ENCODE measurements at regions not wholly inside any gene's neighbourhood (a gene's known extent, or its start where the extent isn't known, plus 50 kb on each side); places are given as distances from the start of the nearest gene placed in this dataset.

DNA sequence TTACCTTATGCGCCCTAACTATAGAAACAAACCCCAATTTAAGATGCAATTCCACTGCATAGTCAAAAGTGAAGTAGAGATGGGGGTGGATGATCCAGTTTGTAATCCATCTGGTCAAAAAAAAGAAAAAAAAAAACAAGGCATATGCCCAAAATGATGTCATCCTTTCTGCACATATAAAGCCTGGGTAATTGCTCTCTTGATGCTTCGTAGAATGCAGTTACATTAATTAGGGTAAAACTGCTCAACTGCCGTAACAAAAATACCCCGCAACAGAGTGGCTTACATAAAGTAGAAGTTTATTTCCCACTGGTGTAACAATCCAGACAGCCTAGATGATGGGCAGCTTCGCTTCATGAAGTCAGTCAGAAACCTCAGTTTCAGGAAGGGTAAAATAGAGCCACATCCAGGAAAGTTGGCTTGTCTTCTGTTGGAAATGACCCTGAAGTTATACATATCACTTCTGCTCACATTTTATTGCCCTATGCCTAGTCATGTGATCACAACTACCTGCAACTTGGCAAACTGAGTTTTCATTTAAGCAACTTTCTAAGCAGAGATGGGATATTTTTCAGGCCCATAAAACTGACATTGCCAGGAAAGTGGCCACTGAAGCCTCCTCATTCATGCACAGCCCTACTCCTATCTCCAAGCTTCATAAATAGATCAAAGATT lies 221.7 kb downstream of the C1orf94 start:
- no peaks in the 10 kb centered on the region for H3K4me1 ChIP-seq (ENCODE audit: control insufficient read depth, insufficient read depth, low read length)
- peak in 2 of 6 donors; percentile 36 to 64 for DNase-seq (ENCODE audit: low read depth in 4 of 6, low spot score in 6 of 6)
- no peak overlapping the region for H3K4me3 ChIP-seq (ENCODE audit: low read depth, low read length)
- H3K27ac ChIP-seq (ENCODE audit: low read depth, low read length) = no peak overlapping the region
- no peaks in the 10 kb centered on the region for H3K36me3 ChIP-seq (ENCODE audit: control insufficient read depth, insufficient read depth, low read length)
- WGBS (ENCODE audit: insufficient coverage) = 80% methylated on average over 1 of the region's 5 CpGs
- no peaks in the 10 kb centered on the region for H3K9me3 ChIP-seq (ENCODE audit: control insufficient read depth, insufficient read depth, low read length)
- H3K27me3 ChIP-seq (ENCODE audit: control insufficient read depth, insufficient read depth, low read length) = no peaks in the 10 kb centered on the region

GRCh38 chr1:34398916-34399275 lies 222.2 kb downstream of the C1orf94 start:
- Histone ChIP-seq H3K27me3 (ENCODE audit: control insufficient read depth, insufficient read depth, low read length) (no peaks in the 10 kb centered on the region), H3K27ac (ENCODE audit: low read depth, low read length) (no peak overlapping the region), H3K4me3 (ENCODE audit: low read depth, low read length) (no peak overlapping the region), H3K9me3 (ENCODE audit: control insufficient read depth, insufficient read depth, low read length) (no peaks in the 10 kb centered on the region), H3K36me3 (ENCODE audit: control insufficient read depth, insufficient read depth, low read length) (no peaks in the 10 kb centered on the region), H3K4me1 (ENCODE audit: control insufficient read depth, insufficient read depth, low read length) (no peaks in the 10 kb centered on the region)
- no CpG with 5 or more reads among the region's 4 CpGs for WGBS (ENCODE audit: insufficient coverage)
- peak in 1 of 6 donors; percentile 17 for DNase-seq (ENCODE audit: low read depth in 4 of 6, low spot score in 6 of 6)

DNA sequence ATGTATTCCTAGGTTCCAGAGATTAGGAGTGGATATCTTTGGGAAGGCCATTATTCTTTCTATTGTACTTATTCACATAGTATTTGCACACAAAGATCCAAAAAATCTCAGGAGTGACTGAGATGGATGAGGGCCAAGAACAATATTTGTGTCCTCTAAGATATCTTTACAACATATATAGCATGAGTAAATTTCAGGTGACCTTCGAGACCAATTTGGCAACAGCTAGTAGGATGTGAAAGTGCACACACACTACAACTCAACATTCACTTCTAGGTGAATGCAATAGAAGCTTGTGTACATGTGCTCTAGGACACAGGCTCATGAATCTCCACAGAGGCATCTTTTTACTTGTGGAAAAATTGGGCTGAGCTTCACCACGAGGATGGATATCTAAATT lies 224.0 kb downstream of the C1orf94 start:
- DNase-seq (ENCODE audit: low read depth in 4 of 6, low spot score in 6 of 6) = no peak
- Histone ChIP-seq H3K27me3 (ENCODE audit: control insufficient read depth, insufficient read depth, low read length) (no peaks in the 10 kb centered on the region), H3K4me3 (ENCODE audit: low read depth, low read length) (no peak overlapping the region), H3K36me3 (ENCODE audit: control insufficient read depth, insufficient read depth, low read length) (no peaks in the 10 kb centered on the region), H3K27ac (ENCODE audit: low read depth, low read length) (no peak overlapping the region), H3K9me3 (ENCODE audit: control insufficient read depth, insufficient read depth, low read length) (no peaks in the 10 kb centered on the region), H3K4me1 (ENCODE audit: control insufficient read depth, insufficient read depth, low read length) (no peaks in the 10 kb centered on the region)
- WGBS (ENCODE audit: insufficient coverage) = no CpG with 5 or more reads among the region's 2 CpGs

DNA sequence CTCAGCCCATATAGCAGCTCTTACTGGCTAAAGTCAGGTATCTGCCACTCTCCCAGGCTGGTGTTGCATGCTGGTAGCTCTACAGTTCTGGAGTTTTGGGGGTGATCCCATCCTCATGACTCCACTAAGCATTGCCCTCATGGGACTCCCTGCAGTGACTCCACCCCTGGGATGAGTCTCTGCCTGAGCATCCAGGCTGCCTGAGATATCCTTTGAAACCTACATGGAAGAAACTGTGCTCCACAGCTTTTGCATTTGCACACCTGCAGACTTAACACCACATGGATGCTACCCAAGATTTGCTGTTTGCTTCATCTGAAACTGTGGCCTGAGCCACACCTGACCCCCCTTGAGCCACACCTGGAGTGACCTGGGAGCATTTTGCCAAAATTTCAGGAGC lies 226.4 kb downstream of the C1orf94 start:
- Histone ChIP-seq H3K27me3 (ENCODE audit: control insufficient read depth, insufficient read depth, low read length) (no peaks in the 10 kb centered on the region), H3K4me3 (ENCODE audit: low read depth, low read length) (no peak overlapping the region), H3K36me3 (ENCODE audit: control insufficient read depth, insufficient read depth, low read length) (no peaks in the 10 kb centered on the region), H3K9me3 (ENCODE audit: control insufficient read depth, insufficient read depth, low read length) (no peaks in the 10 kb centered on the region), H3K4me1 (ENCODE audit: control insufficient read depth, insufficient read depth, low read length) (peaks cover 5% of the 10 kb centered on the region), H3K27ac (ENCODE audit: low read depth, low read length) (no peak overlapping the region)
- DNase-seq (ENCODE audit: low read depth in 4 of 6, low spot score in 6 of 6) = no peak

GRCh38 chr1:34404804-34405203 lies 228.1 kb downstream of the C1orf94 start:
- Histone ChIP-seq H3K9me3 (ENCODE audit: control insufficient read depth, insufficient read depth, low read length) (no peaks in the 10 kb centered on the region), H3K36me3 (ENCODE audit: control insufficient read depth, insufficient read depth, low read length) (no peaks in the 10 kb centered on the region), H3K4me1 (ENCODE audit: control insufficient read depth, insufficient read depth, low read length) (peaks cover 5% of the 10 kb centered on the region), H3K4me3 (ENCODE audit: low read depth, low read length) (no peak overlapping the region), H3K27ac (ENCODE audit: low read depth, low read length) (no peak overlapping the region), H3K27me3 (ENCODE audit: control insufficient read depth, insufficient read depth, low read length) (no peaks in the 10 kb centered on the region)
- no peak for DNase-seq (ENCODE audit: low read depth in 4 of 6, low spot score in 6 of 6)

DNA sequence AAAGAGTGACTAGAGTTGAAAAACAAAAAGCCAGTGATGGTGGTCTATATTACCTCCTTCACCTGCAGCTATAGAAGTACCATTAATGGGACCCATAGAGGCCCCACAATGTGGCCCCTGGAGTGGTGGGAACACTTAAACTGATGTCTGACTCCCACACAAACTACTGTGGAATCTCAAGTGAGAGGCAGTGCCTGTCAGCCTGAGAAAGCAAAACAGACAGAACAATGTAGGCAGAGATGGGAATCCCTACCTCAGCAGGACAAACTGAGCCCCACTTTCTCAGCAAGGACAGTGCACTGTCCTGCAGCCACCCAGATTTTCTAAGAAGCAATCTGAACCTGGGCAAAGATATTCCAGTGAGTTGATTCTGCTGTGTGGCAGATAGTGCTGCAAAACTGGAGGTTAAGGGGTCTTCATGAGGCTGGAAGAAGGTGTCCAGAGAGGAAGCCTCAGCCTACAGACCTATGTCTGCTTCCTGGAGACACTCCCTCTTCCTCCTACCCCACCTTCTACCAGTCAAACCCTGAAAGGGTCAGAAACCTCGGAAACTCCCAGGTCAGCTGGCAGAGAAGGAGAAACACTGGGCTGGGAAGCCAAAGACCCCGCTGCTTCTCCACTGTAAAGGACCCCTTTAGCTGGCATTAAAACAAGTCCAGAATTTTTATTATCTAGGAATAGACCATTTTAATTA lies 228.7 kb downstream of the C1orf94 start:
- DNase-seq (ENCODE audit: low read depth in 4 of 6, low spot score in 6 of 6) = no peak
- Histone ChIP-seq H3K4me3 (ENCODE audit: low read depth, low read length) (no peak overlapping the region), H3K27me3 (ENCODE audit: control insufficient read depth, insufficient read depth, low read length) (no peaks in the 10 kb centered on the region), H3K4me1 (ENCODE audit: control insufficient read depth, insufficient read depth, low read length) (peaks cover 5% of the 10 kb centered on the region), H3K36me3 (ENCODE audit: control insufficient read depth, insufficient read depth, low read length) (no peaks in the 10 kb centered on the region), H3K27ac (ENCODE audit: low read depth, low read length) (no peak overlapping the region), H3K9me3 (ENCODE audit: control insufficient read depth, insufficient read depth, low read length) (no peaks in the 10 kb centered on the region)
- WGBS (ENCODE audit: insufficient coverage) = no CpG with 5 or more reads among the region's 2 CpGs

DNA sequence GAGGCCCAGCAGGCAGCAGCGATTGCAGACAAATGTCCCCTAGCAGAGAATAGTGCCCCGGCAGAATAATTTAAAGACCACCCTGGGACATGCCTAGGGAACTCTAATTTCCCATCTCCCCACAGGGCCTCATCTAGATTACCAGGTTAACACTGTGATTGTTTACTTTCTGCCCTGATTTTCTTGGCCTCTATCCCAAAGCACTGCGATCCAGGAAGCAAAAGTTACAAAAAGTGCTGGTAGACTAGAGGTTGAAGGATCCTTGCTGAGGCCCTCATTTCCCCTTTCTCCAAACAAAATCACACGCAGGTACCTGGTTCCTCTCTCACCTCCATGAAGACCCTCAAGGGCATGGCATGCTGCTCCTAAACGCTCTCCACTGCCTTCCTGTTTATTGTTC lies 229.7 kb downstream of the C1orf94 start:
- WGBS (ENCODE audit: insufficient coverage) = 55% methylated on average over 2 of the region's 5 CpGs
- H3K27me3 ChIP-seq (ENCODE audit: control insufficient read depth, insufficient read depth, low read length) = no peaks in the 10 kb centered on the region
- DNase-seq (ENCODE audit: low read depth in 4 of 6, low spot score in 6 of 6) = peak in 1 of 6 donors; percentile 13
- peaks cover 5% of the 10 kb centered on the region for H3K4me1 ChIP-seq (ENCODE audit: control insufficient read depth, insufficient read depth, low read length)
- no peak overlapping the region for H3K4me3 ChIP-seq (ENCODE audit: low read depth, low read length)
- no peak overlapping the region for H3K27ac ChIP-seq (ENCODE audit: low read depth, low read length)
- no peaks in the 10 kb centered on the region for H3K36me3 ChIP-seq (ENCODE audit: control insufficient read depth, insufficient read depth, low read length)
- no peaks in the 10 kb centered on the region for H3K9me3 ChIP-seq (ENCODE audit: control insufficient read depth, insufficient read depth, low read length)

- Histone ChIP-seq H3K27me3 (ENCODE audit: control insufficient read depth, insufficient read depth, low read length) (no peaks in the 10 kb centered on the region), H3K4me3 (ENCODE audit: low read depth, low read length) (no peak overlapping the region), H3K36me3 (ENCODE audit: control insufficient read depth, insufficient read depth, low read length) (no peaks in the 10 kb centered on the region), H3K27ac (ENCODE audit: low read depth, low read length) (no peak overlapping the region), H3K4me1 (ENCODE audit: control insufficient read depth, insufficient read depth, low read length) (peaks cover 5% of the 10 kb centered on the region), H3K9me3 (ENCODE audit: control insufficient read depth, insufficient read depth, low read length) (no peaks in the 10 kb centered on the region)
- 47% methylated on average over 9 of the region's 9 CpGs for WGBS (ENCODE audit: insufficient coverage)
- DNase-seq (ENCODE audit: low read depth in 4 of 6, low spot score in 6 of 6) = peak in 2 of 6 donors; percentile 9 to 75
Measured at GRCh38 chr1:34406833-34407539, 230.3 kb downstream of the C1orf94 start.

DNA sequence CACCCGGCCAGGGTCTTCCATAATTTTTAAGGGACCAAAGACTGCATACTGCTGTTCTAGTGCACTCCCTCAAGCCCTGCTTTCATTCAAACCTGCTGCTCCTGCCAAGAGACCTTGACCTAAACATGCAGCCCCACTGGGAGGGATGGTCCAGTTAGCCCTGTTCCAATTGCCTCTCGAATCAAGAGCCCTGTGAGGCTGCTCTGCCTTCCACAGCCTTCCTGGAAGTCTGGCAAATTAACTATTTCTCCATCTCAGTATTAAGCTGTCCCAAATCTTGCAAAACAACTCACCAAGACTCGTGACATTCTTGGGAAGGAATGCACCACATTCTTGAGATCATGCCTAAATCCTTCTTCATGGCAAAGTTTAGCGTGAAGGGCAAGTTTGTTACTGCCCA lies 231.3 kb downstream of the C1orf94 start:
- 67% methylated on average over 2 of the region's 4 CpGs for WGBS (ENCODE audit: insufficient coverage)
- no peak for DNase-seq (ENCODE audit: low read depth in 4 of 6, low spot score in 6 of 6)
- Histone ChIP-seq H3K36me3 (ENCODE audit: control insufficient read depth, insufficient read depth, low read length) (no peaks in the 10 kb centered on the region), H3K4me1 (ENCODE audit: control insufficient read depth, insufficient read depth, low read length) (peaks cover 8% of the 10 kb centered on the region), H3K9me3 (ENCODE audit: control insufficient read depth, insufficient read depth, low read length) (no peaks in the 10 kb centered on the region), H3K27ac (ENCODE audit: low read depth, low read length) (no peak overlapping the region), H3K27me3 (ENCODE audit: control insufficient read depth, insufficient read depth, low read length) (no peaks in the 10 kb centered on the region), H3K4me3 (ENCODE audit: low read depth, low read length) (no peak overlapping the region)
